COLO668 (cell line): ENCODE measurements at regions not wholly inside any gene's neighbourhood (a gene's known extent, or its start where the extent isn't known, plus 50 kb on each side); places are given as distances from the start of the nearest gene placed in this dataset.
"Not testable (repeated sequence)": the region's sequence is repeated elsewhere in the genome, so short reads cannot be mapped to it uniquely, and the experiment has no call there.

Experiments
- DNase-seq: peaks from one replicate; lab custom pipeline; 2025; ENCODE audit not compliant: unreplicated experiment; lab: John Stamatoyannopoulos, UW

GRCh38 chr7:65254061-65254460 is 119.6 kb upstream of the ZNF92 start:
- DNase-seq, result no peak

GRCh38 chr7:65251851-65252620 is 121.6 kb upstream of the ZNF92 start:
- peak; percentile 83 for DNase-seq

- no peak for DNase-seq
Observed at GRCh38 chr7:65250697-65251395, 122.8 kb upstream of the ZNF92 start.

- DNase-seq, result no peak
Observed at GRCh38 chr7:65250216-65250615, 123.4 kb upstream of the ZNF92 start.

- no peak for DNase-seq
Observed at GRCh38 chr7:65247491-65247890, 126.2 kb upstream of the ZNF92 start.

GRCh38 chr7:65239707-65240352 is 133.8 kb upstream of the ZNF92 start:
- peak; percentile 58 for DNase-seq

- no peak for DNase-seq
Observed at GRCh38 chr7:65239324-65239706, 134.3 kb upstream of the ZNF92 start.

- no peak for DNase-seq
Observed at GRCh38 chr7:65238785-65239184, 134.9 kb upstream of the ZNF92 start.

GRCh38 chr7:65235586-65235985 is 138.1 kb upstream of the ZNF92 start:
- DNase-seq, result no peak

- no peak for DNase-seq
Observed at GRCh38 chr7:65233409-65234034, 140.1 kb upstream of the ZNF92 start.

- no peak for DNase-seq
Observed at GRCh38 chr7:65230231-65230630, 143.4 kb upstream of the ZNF92 start.

- DNase-seq, result no peak
Observed at GRCh38 chr7:65225422-65226006, 148.1 kb upstream of the ZNF92 start.

- DNase-seq, result no peak
Observed at GRCh38 chr7:65222655-65223054, 151.0 kb upstream of the ZNF92 start.

GRCh38 chr7:65221683-65222082 is 152.0 kb upstream of the ZNF92 start:
- no peak for DNase-seq

GRCh38 chr7:65219623-65220022 is 154.0 kb upstream of the ZNF92 start:
- no peak for DNase-seq

- DNase-seq, result peak; percentile 86
Observed at GRCh38 chr7:65216469-65216868, 157.2 kb upstream of the ZNF92 start.

GRCh38 chr7:65213260-65213659 is 160.4 kb upstream of the ZNF92 start:
- not testable (repeated sequence) for DNase-seq

- not testable (repeated sequence) for DNase-seq
Observed at GRCh38 chr7:65199221-65199620, 174.4 kb upstream of the ZNF92 start.

- peak; percentile 5 for DNase-seq
Observed at GRCh38 chr7:65193334-65194058, 180.2 kb upstream of the ZNF92 start.

GRCh38 chr7:65177041-65177440 is 170.6 kb upstream of the ERV3-1 start:
- DNase-seq, result not testable (repeated sequence)
